ENCODE measurements at regions not wholly inside any gene's neighbourhood (a gene's known extent, or its start where the extent isn't known, plus 50 kb on each side); places are given as distances from the start of the nearest gene placed in this dataset.

DNA sequence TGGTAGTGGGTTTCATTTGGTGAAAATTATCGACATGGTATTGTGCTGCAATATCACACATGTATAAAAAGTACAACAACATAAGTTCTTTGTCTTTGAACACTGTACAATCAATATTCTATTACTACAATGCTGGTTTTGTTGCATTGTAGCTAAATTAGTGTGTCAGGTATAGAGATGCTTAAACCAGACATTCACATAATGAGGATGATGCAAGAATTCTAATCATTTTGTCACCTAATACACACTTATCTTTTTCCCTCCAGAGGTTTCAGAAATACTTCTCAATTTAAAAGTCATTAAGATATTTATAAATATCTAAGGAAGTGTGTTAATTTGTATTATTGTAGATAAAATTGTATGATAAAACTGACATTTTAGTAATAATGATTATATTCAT, 174.8 kb upstream of the MAN1A1 start:
- no peak overlapping the region for H3K4me3 Mint-ChIP-seq (ENCODE audit: unreplicated experiment)
- no peak overlapping the region for H3K27ac Mint-ChIP-seq (ENCODE audit: unreplicated experiment)
- H3K9me3 Mint-ChIP-seq (ENCODE audit: unreplicated experiment): no peaks in the 10 kb centered on the region
- DNase-seq (ENCODE audit: low spot score): no peak
- TF ChIP-seq, protein P1, sequence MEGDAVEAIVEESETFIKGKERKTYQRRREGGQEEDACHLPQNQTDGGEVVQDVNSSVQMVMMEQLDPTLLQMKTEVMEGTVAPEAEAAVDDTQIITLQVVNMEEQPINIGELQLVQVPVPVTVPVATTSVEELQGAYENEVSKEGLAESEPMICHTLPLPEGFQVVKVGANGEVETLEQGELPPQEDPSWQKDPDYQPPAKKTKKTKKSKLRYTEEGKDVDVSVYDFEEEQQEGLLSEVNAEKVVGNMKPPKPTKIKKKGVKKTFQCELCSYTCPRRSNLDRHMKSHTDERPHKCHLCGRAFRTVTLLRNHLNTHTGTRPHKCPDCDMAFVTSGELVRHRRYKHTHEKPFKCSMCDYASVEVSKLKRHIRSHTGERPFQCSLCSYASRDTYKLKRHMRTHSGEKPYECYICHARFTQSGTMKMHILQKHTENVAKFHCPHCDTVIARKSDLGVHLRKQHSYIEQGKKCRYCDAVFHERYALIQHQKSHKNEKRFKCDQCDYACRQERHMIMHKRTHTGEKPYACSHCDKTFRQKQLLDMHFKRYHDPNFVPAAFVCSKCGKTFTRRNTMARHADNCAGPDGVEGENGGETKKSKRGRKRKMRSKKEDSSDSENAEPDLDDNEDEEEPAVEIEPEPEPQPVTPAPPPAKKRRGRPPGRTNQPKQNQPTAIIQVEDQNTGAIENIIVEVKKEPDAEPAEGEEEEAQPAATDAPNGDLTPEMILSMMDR (IDR thresholded peaks at IDR 0.05; ENCODE audit: unreplicated experiment): no peak
- H3K36me3 Mint-ChIP-seq (ENCODE audit: low read depth, unreplicated experiment): no peaks in the 10 kb centered on the region
- peaks cover 2% of the 10 kb centered on the region for H3K27me3 Mint-ChIP-seq (ENCODE audit: unreplicated experiment)
- peaks cover 2% of the 10 kb centered on the region for H3K4me1 Mint-ChIP-seq (ENCODE audit: unreplicated experiment)

DNA sequence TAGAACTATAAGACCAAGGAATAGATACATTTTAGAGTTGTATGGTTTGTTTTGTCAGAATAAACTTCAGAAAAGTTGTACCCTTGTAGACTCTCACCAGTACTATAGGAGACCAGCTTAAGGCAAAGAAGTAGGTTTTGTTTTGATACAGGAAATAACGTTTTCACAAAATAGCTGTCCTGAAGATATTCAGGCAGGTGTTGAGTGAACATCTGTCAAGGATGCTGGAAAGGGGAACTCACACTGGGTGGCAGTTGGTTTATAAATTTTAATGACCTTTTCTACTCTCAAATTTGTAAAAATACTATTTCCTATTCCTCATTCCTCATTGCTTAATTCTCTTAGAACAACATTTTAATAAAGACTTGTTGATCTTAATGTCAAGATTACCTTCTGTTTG, 174.0 kb upstream of the MAN1A1 start:
- no peaks in the 10 kb centered on the region for H3K36me3 Mint-ChIP-seq (ENCODE audit: low read depth, unreplicated experiment)
- H3K9me3 Mint-ChIP-seq (ENCODE audit: unreplicated experiment): no peaks in the 10 kb centered on the region
- H3K27ac Mint-ChIP-seq (ENCODE audit: unreplicated experiment): no peak overlapping the region
- TF ChIP-seq, protein P1 (IDR thresholded peaks at IDR 0.05; ENCODE audit: unreplicated experiment): no peak
- peaks cover 2% of the 10 kb centered on the region for H3K4me1 Mint-ChIP-seq (ENCODE audit: unreplicated experiment)
- peaks cover 2% of the 10 kb centered on the region for H3K27me3 Mint-ChIP-seq (ENCODE audit: unreplicated experiment)
- no peak overlapping the region for H3K4me3 Mint-ChIP-seq (ENCODE audit: unreplicated experiment)
- DNase-seq (ENCODE audit: low spot score): no peak

DNA sequence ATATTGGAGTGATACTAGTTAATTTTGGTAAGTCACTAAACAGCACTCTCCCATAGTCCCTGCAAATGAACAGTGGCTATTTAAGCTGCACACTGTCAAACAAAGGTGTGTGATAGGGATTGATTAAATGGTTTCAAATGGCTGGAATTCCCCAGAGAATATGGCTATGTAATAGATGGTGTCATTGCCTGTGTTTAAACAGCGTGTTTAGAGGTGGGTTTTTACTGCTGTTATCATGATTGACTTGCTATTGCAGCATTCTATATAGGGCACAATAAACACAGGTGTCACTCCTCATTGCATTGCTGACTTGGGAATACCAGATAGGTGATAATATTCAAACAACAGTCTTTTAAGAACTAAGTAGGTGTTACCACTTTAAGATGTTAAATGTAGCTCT, 171.7 kb upstream of the MAN1A1 start:
- H3K27me3 Mint-ChIP-seq (ENCODE audit: unreplicated experiment): peaks cover 2% of the 10 kb centered on the region
- DNase-seq (ENCODE audit: low spot score): no peak
- no peak overlapping the region for H3K4me3 Mint-ChIP-seq (ENCODE audit: unreplicated experiment)
- no peaks in the 10 kb centered on the region for H3K36me3 Mint-ChIP-seq (ENCODE audit: low read depth, unreplicated experiment)
- peaks cover 11% of the 10 kb centered on the region for H3K4me1 Mint-ChIP-seq (ENCODE audit: unreplicated experiment)
- H3K27ac Mint-ChIP-seq (ENCODE audit: unreplicated experiment): no peak overlapping the region
- TF ChIP-seq, protein P1 (IDR thresholded peaks at IDR 0.05; ENCODE audit: unreplicated experiment): no peak
- no peaks in the 10 kb centered on the region for H3K9me3 Mint-ChIP-seq (ENCODE audit: unreplicated experiment)

DNA sequence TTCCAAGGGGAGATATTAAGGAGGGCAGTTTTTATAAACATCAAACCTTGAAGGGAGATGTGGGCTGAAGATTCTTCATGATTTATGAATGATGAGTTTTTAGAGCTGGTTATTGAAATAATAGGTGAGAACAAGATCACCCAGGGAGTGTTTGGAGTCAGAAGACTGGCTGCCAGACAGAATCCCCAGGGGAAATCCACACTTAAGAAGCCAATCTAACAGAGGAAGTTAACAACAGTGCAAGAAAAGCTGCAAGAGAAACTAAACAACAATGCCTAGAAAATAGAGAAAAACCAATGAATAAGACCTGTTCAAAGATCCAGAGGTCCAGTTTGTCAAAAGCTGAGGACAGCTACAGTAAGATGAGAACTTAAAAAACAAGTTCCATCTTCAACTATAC, 167.9 kb upstream of the MAN1A1 start:
- Mint-ChIP-seq H3K36me3 (ENCODE audit: low read depth, unreplicated experiment) (no peaks in the 10 kb centered on the region), H3K4me1 (ENCODE audit: unreplicated experiment) (peaks cover 11% of the 10 kb centered on the region), H3K27ac (ENCODE audit: unreplicated experiment) (no peak overlapping the region)

DNA sequence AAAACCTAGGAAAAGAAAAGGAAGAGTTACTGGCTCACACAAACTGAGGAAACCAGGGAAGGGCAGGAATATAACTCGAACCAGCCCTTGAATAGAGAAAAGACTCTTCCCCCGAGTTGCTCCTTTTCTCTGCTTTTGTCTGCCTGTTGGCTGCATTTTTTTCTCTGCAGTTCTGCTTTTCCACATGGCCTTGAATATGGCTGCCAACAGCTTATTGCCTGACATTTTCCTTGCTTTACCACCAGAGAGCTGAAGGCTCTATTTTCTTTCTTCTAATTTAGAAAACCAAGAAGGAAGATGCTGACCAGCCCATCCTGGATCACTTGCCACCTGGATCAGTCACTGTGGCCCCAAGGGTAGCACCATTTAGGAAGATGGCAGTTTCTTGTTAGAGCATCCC, 164.8 kb upstream of the MAN1A1 start:
- H3K4me1 Mint-ChIP-seq (ENCODE audit: unreplicated experiment): peaks cover 11% of the 10 kb centered on the region
- no peaks in the 10 kb centered on the region for H3K27me3 Mint-ChIP-seq (ENCODE audit: unreplicated experiment)
- no peaks in the 10 kb centered on the region for H3K9me3 Mint-ChIP-seq (ENCODE audit: unreplicated experiment)
- H3K4me3 Mint-ChIP-seq (ENCODE audit: unreplicated experiment): no peak overlapping the region
- no peak overlapping the region for H3K27ac Mint-ChIP-seq (ENCODE audit: unreplicated experiment)
- TF ChIP-seq, protein P1 (IDR thresholded peaks at IDR 0.05; ENCODE audit: unreplicated experiment): no peak
- no peaks in the 10 kb centered on the region for H3K36me3 Mint-ChIP-seq (ENCODE audit: low read depth, unreplicated experiment)
- no peak for DNase-seq (ENCODE audit: low spot score)

More for the DNA sequence above, 167.9 kb upstream of the MAN1A1 start:
- no peak for DNase-seq (ENCODE audit: low spot score)
- TF ChIP-seq, protein P1 (IDR thresholded peaks at IDR 0.05; ENCODE audit: unreplicated experiment): no peak
- H3K27me3 Mint-ChIP-seq (ENCODE audit: unreplicated experiment): no peaks in the 10 kb centered on the region
- no peaks in the 10 kb centered on the region for H3K9me3 Mint-ChIP-seq (ENCODE audit: unreplicated experiment)
- no peak overlapping the region for H3K4me3 Mint-ChIP-seq (ENCODE audit: unreplicated experiment)

All from endothelial cell (in vitro differentiated cells).